HG03280 (cell line): ENCODE measurements at regions not wholly inside any gene's neighbourhood (a gene's known extent, or its start where the extent isn't known, plus 50 kb on each side); places are given as distances from the start of the nearest gene placed in this dataset.

Experiments used
- ATAC-seq: cut with Tn5 transposase; IDR thresholded peaks from one replicate; pipeline ENCODE4 v1.9.1; 2021; ENCODE audit warnings: mild to moderate bottlenecking, moderate library complexity; ENCODE audit not compliant: unreplicated experiment

- ATAC-seq: no peak
These were observed 164.9 kb upstream of the EPHA7 start for GRCh38 chr6:93584300-93584699.

GRCh38 chr6:93581371-93581770, 162.0 kb upstream of the EPHA7 start:
- ATAC-seq: no peak

- no peak for ATAC-seq
These were observed 161.1 kb upstream of the EPHA7 start for GRCh38 chr6:93580446-93580845.

GRCh38 chr6:93575495-93576267, 156.3 kb upstream of the EPHA7 start:
- no peak for ATAC-seq

GRCh38 chr6:93574299-93574698, 154.9 kb upstream of the EPHA7 start:
- no peak for ATAC-seq

- ATAC-seq: no peak
These were observed 152.0 kb upstream of the EPHA7 start for GRCh38 chr6:93571346-93571745.

- no peak for ATAC-seq
These were observed 148.8 kb upstream of the EPHA7 start for GRCh38 chr6:93568169-93568568.

- no peak for ATAC-seq
These were observed 147.8 kb upstream of the EPHA7 start for GRCh38 chr6:93567164-93567563.

GRCh38 chr6:93566285-93566684, 146.9 kb upstream of the EPHA7 start:
- ATAC-seq: no peak

- ATAC-seq: no peak
These were observed 143.2 kb upstream of the EPHA7 start for GRCh38 chr6:93562582-93562981.

GRCh38 chr6:93555292-93555691, 135.9 kb upstream of the EPHA7 start:
- ATAC-seq: no peak

- no peak for ATAC-seq
These were observed 134.7 kb upstream of the EPHA7 start for GRCh38 chr6:93554018-93554417.

GRCh38 chr6:93550551-93551276, 131.4 kb upstream of the EPHA7 start:
- ATAC-seq: no peak

GRCh38 chr6:93549868-93550267, 130.5 kb upstream of the EPHA7 start:
- no peak for ATAC-seq

GRCh38 chr6:93524671-93525451, 105.5 kb upstream of the EPHA7 start:
- no peak for ATAC-seq

GRCh38 chr6:93523365-93523764, 104.0 kb upstream of the EPHA7 start:
- ATAC-seq: no peak

- no peak for ATAC-seq
These were observed 97.1 kb upstream of the EPHA7 start for GRCh38 chr6:93516441-93516840.

GRCh38 chr6:93515736-93516135, 96.4 kb upstream of the EPHA7 start:
- no peak for ATAC-seq

- ATAC-seq: no peak
These were observed 79.4 kb upstream of the EPHA7 start for GRCh38 chr6:93498713-93499112.

GRCh38 chr6:93496548-93496947, 77.2 kb upstream of the EPHA7 start:
- no peak for ATAC-seq

GRCh38 chr6:93494057-93494456, 74.7 kb upstream of the EPHA7 start:
- ATAC-seq: no peak

GRCh38 chr6:93474733-93475179, 55.4 kb upstream of the EPHA7 start:
- no peak for ATAC-seq
